ENCODE measurements at regions not wholly inside any gene's neighbourhood (a gene's known extent, or its start where the extent isn't known, plus 50 kb on each side); places are given as distances from the start of the nearest gene placed in this dataset.

DNA sequence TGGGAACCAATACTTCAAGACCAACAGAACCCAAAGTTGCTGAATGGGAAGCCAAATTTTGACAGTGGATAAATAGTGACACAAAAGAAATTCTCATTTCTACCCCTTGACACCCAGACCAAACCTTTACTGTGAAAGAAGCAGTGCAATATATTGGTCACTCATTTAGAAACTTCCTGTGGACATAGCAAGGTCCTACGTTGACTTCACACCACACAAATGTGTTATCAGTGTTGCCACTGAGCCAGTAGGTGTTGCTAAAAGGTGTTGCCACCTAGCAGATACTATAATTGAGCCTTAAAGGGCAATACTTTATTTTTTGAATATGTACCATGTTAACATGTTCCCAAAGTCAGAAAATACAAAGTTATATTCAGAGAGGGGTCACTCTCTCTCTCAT is 1008.9 kb upstream of the CDH2 start:
- H3K4me3 ChIP-seq, result no peak overlapping the region
- no peaks in the 10 kb centered on the region for H3K9me3 ChIP-seq (ENCODE audit: low read depth)
- no peaks in the 10 kb centered on the region for H3K4me1 ChIP-seq (ENCODE audit: low read depth)
- DNase-seq (ENCODE audit: low read depth in 1 of 2, low spot score in 1 of 2), result no peak
- H3K36me3 ChIP-seq, result no peaks in the 10 kb centered on the region
- H3K27ac ChIP-seq, result no peak overlapping the region
- H3K27me3 ChIP-seq, result no peaks in the 10 kb centered on the region
- no peak for TF ChIP-seq CTCF (IDR thresholded peaks at IDR 0.05; ENCODE audit: low read depth, low read length)

DNA sequence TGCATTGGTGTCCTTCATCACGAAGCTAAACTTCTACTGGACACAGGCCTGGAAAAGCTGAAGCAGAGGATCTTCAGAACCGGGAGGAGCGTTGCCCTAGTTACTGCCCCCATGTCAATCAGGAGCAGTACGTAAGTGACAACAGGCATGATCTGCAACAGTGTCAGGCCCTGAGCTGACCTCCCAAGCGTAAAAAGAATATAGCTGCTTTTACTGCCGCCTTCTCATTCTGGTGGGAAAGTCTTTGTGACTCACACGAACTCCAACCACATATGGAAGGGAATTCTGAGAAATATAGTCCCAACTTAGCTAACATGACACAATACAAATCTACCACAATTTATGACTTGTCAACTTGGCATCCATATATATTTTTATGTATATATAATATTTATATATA is 1007.7 kb upstream of the CDH2 start:
- no peaks in the 10 kb centered on the region for H3K9me3 ChIP-seq (ENCODE audit: low read depth)
- H3K4me3 ChIP-seq, result no peak overlapping the region
- peak in 1 of 2 donors; percentile 17 for DNase-seq (ENCODE audit: low read depth in 1 of 2, low spot score in 1 of 2)
- no peaks in the 10 kb centered on the region for H3K4me1 ChIP-seq (ENCODE audit: low read depth)
- H3K36me3 ChIP-seq, result no peaks in the 10 kb centered on the region
- H3K27me3 ChIP-seq, result no peaks in the 10 kb centered on the region
- H3K27ac ChIP-seq, result no peak overlapping the region
- no peak for TF ChIP-seq CTCF (IDR thresholded peaks at IDR 0.05; ENCODE audit: low read depth, low read length)

DNA sequence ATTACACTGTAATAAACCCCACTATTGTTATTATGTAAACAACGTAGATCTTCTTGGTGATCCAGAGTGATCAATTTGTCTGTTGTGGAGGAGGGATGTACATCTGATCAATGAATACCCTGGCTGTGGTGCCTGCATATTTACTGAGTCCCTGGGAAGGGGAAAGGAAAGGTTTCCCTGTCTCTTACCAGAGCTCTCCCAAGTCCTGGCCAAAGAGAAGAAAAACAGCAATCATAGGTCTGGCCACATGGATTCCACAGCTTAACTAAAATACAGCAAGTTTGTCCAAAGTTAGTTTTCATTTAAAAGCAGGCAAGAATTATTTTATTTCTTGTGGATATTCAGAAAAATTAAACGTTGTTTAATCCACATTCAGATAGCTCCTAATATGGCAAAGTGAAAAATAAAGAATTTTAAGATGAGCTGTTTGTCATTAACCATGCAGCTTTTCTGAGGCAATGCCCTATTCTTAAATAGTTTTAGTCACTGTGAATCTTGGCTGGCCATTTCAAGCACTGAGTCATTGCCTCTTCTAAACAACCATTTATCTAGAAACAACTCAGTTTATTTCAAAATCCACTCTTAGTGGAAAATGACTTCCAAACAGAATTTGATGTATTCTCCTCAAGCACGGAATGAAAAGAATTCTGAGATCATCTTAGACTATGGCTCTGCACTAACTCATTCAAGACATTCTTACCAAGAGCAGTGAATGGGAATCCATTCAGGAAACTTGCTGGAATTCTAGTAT is 1004.4 kb upstream of the CDH2 start:
- no peaks in the 10 kb centered on the region for H3K27me3 ChIP-seq

GRCh38 chr18:29176681-29177080 is 999.8 kb upstream of the CDH2 start:
- peak in 1 of 2 donors; percentile 27 for DNase-seq (ENCODE audit: low read depth in 1 of 2, low spot score in 1 of 2)
- Histone ChIP-seq H3K4me1 (ENCODE audit: low read depth) (no peaks in the 10 kb centered on the region), H3K36me3 (no peaks in the 10 kb centered on the region), H3K9me3 (ENCODE audit: low read depth) (no peaks in the 10 kb centered on the region), H3K27me3 (no peaks in the 10 kb centered on the region), H3K4me3 (no peak overlapping the region), H3K27ac (no peak overlapping the region)
- TF ChIP-seq CTCF (IDR thresholded peaks at IDR 0.05; ENCODE audit: low read depth, low read length), result no peak

More for the DNA sequence above, 1004.4 kb upstream of the CDH2 start:
- Histone ChIP-seq H3K36me3 (no peaks in the 10 kb centered on the region), H3K4me1 (ENCODE audit: low read depth) (no peaks in the 10 kb centered on the region), H3K4me3 (no peak overlapping the region), H3K9me3 (ENCODE audit: low read depth) (no peaks in the 10 kb centered on the region), H3K27ac (no peak overlapping the region)
- DNase-seq (ENCODE audit: low read depth in 1 of 2, low spot score in 1 of 2), result peak in 1 of 2 donors; percentile 91
- no peak for TF ChIP-seq CTCF (IDR thresholded peaks at IDR 0.05; ENCODE audit: low read depth, low read length)

- H3K27ac ChIP-seq, result no peak overlapping the region
- H3K9me3 ChIP-seq (ENCODE audit: low read depth), result no peaks in the 10 kb centered on the region
- H3K4me3 ChIP-seq, result no peak overlapping the region
- DNase-seq (ENCODE audit: low read depth in 1 of 2, low spot score in 1 of 2), result no peak
- no peaks in the 10 kb centered on the region for H3K27me3 ChIP-seq
- no peaks in the 10 kb centered on the region for H3K36me3 ChIP-seq
- no peak for TF ChIP-seq CTCF (IDR thresholded peaks at IDR 0.05; ENCODE audit: low read depth, low read length)
- H3K4me1 ChIP-seq (ENCODE audit: low read depth), result no peaks in the 10 kb centered on the region
Observed at GRCh38 chr18:29174891-29175290, 998.0 kb upstream of the CDH2 start.
